Activated CD4-positive, alpha-beta memory T cell treated with anti-CD3 and anti-CD28 coated beads, Interleukin-2, amount 10 ng/mL, durations not matched to agents 7 days and 5 days (primary cell): ENCODE measurements at regions not wholly inside any gene's neighbourhood (a gene's known extent, or its start where the extent isn't known, plus 50 kb on each side); places are given as distances from the start of the nearest gene placed in this dataset.

ENCODE experiments used
- CTCF ChIA-PET: fragments of 350-600 bp; sonication (Branson Sonifier 250); formaldehyde crosslinking; loops from one replicate; lab custom pipeline; 2021; ENCODE audit warnings: antibody characterized with exemption, inconsistent platforms; lab: Charles Lee
- POLR2A ChIA-PET: fragments of 350-600 bp; sonication (Branson Sonifier 250); formaldehyde crosslinking; loops from one replicate; lab custom pipeline; 2021; ENCODE audit warnings: antibody characterized with exemption; lab: Charles Lee
- DNase-seq: peaks from one replicate; pipeline ENCODE4 v3.0.0-alpha.2; 2020
- H3K27ac Mint-ChIP-seq: one replicate; pipeline ENCODE4 v1.8.0; 2021; ENCODE audit warnings: mild to moderate bottlenecking, mixed read lengths
- H3K27me3 Mint-ChIP-seq: one replicate; pipeline ENCODE4 v1.8.0; 2021; ENCODE audit warnings: mixed read lengths
- H3K36me3 Mint-ChIP-seq: one replicate; pipeline ENCODE4 v1.8.0; 2021; ENCODE audit warnings: low read depth, mixed read lengths
- H3K4me1 Mint-ChIP-seq: one replicate; pipeline ENCODE4 v1.8.0; 2021; ENCODE audit warnings: mixed read lengths
- H3K4me3 Mint-ChIP-seq: one replicate; pipeline ENCODE4 v1.8.0; 2021; ENCODE audit warnings: mild to moderate bottlenecking, mixed read lengths
- H3K9me3 Mint-ChIP-seq: one replicate; pipeline ENCODE4 v1.8.0; 2021; ENCODE audit warnings: mixed read lengths

GRCh38 chr5:58025809-58026208 is 434.1 kb downstream of the PLK2 start:
- H3K27me3 Mint-ChIP-seq = no peaks in the 10 kb centered on the region

GRCh38 chr5:58024151-58024550 is 435.7 kb downstream of the PLK2 start:
- Mint-ChIP-seq H3K27ac (no peak overlapping the region), H3K9me3 (no peaks in the 10 kb centered on the region), H3K4me3 (no peak overlapping the region), H3K36me3 (no peaks in the 10 kb centered on the region), H3K27me3 (no peaks in the 10 kb centered on the region), H3K4me1 (no peaks in the 10 kb centered on the region)
- ChIA-PET CTCF (no interaction called here), POLR2A (no interaction called here)
- DNase-seq = no peak

More at GRCh38 chr5:58025809-58026208, 434.1 kb downstream of the PLK2 start:
- no peak overlapping the region for H3K4me3 Mint-ChIP-seq
- H3K36me3 Mint-ChIP-seq = no peaks in the 10 kb centered on the region
- DNase-seq = no peak
- ChIA-PET CTCF (no interaction called here), POLR2A (no interaction called here)
- no peak overlapping the region for H3K27ac Mint-ChIP-seq
- no peaks in the 10 kb centered on the region for H3K9me3 Mint-ChIP-seq
- no peaks in the 10 kb centered on the region for H3K4me1 Mint-ChIP-seq

DNA sequence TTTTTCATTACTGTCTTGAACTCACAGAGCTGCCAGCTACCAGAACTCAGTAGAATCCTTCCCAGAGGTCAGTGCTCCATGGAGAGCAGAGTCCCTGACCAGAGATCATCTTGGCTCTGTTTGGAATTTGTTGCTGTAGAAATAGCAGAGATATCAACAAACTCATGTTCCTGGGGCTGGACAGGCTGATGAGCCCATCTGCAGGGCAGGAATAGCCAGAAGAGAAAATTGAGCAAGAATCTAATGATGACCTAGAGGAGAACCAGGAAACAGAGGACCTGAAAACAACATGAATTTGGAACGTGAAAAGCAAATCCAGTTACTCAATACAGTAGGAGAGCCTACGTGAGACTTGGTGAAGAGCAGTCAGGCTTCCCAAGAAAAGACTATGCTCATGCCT is 437.8 kb downstream of the PLK2 start:
- H3K4me3 Mint-ChIP-seq = no peak overlapping the region
- no peaks in the 10 kb centered on the region for H3K4me1 Mint-ChIP-seq
- H3K9me3 Mint-ChIP-seq = no peaks in the 10 kb centered on the region
- no peaks in the 10 kb centered on the region for H3K27me3 Mint-ChIP-seq
- POLR2A ChIA-PET = no interaction called here
- no peak for DNase-seq
- H3K27ac Mint-ChIP-seq = no peak overlapping the region
- H3K36me3 Mint-ChIP-seq = no peaks in the 10 kb centered on the region
- CTCF ChIA-PET = no interaction called here

DNA sequence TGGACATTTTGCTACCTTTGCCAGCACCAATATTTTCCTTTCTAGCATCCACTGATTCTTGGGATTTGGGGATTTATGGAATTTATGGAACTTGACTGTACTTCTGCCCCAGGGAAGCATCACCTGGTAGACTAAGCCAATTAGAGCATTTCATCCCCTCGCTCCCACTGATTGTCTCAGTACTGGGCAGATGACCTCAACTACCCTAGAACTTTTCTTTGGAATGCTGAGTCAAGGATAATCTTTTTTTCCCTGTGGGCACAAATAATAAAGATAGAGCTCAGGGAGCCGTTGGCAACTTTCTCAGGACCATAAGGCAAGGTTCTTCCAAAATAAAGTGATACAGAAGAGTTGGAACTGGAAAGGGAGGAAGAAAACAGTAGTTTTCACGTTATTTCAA is 438.4 kb downstream of the PLK2 start:
- no peaks in the 10 kb centered on the region for H3K36me3 Mint-ChIP-seq

DNA sequence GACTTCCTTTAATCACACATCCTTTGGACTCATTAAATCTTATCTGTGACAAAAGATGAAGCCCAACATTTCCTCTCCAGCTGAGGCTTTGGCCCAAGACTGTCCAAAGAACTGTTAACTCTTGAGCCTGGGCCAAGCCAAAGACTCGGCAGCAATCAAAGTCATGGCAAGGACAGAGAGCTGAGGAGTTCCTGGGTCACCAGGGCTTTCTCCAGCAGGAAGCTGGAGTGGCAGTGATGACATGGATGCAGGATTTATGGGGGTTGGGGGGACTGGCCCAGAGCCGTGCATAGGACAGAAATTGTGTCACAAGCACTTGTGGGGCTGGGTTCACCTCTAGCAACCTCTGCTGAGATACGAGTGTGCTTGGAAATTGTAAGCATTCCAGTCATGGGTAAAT is 440.3 kb downstream of the PLK2 start:
- Mint-ChIP-seq H3K27ac (no peak overlapping the region), H3K9me3 (no peaks in the 10 kb centered on the region), H3K36me3 (no peaks in the 10 kb centered on the region), H3K4me1 (no peaks in the 10 kb centered on the region), H3K4me3 (no peak overlapping the region), H3K27me3 (no peaks in the 10 kb centered on the region)
- ChIA-PET POLR2A (no interaction called here), CTCF (no interaction called here)
- no peak for DNase-seq

More for the DNA sequence above, 438.4 kb downstream of the PLK2 start:
- POLR2A ChIA-PET = no interaction called here
- CTCF ChIA-PET = no interaction called here
- no peak overlapping the region for H3K27ac Mint-ChIP-seq
- H3K27me3 Mint-ChIP-seq = no peaks in the 10 kb centered on the region
- no peaks in the 10 kb centered on the region for H3K4me1 Mint-ChIP-seq
- H3K4me3 Mint-ChIP-seq = no peak overlapping the region
- no peaks in the 10 kb centered on the region for H3K9me3 Mint-ChIP-seq
- DNase-seq = no peak

DNA sequence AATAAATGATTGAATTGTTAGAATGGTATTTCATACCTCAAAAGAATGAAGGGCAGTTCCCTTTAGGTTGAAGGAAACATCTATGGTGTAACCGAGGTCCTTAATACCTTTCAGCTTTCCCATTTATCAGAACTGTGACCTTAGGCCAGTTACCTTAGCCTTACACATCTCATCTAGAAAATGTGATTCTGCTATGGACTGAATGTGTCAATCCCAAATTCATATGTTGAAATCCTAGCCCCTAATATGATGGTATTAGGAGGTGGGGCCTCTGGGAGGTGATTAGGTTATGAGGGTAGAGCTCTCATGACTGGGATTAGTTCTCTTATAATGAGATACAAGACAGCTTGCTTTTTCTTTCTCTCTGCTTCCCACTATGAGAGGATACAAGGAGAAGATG is 441.9 kb downstream of the PLK2 start:
- Mint-ChIP-seq H3K27ac (no peak overlapping the region), H3K4me3 (no peak overlapping the region), H3K4me1 (no peaks in the 10 kb centered on the region), H3K9me3 (no peaks in the 10 kb centered on the region), H3K27me3 (no peaks in the 10 kb centered on the region), H3K36me3 (no peaks in the 10 kb centered on the region)
- ChIA-PET POLR2A (no interaction called here), CTCF (no interaction called here)
- no peak for DNase-seq

DNA sequence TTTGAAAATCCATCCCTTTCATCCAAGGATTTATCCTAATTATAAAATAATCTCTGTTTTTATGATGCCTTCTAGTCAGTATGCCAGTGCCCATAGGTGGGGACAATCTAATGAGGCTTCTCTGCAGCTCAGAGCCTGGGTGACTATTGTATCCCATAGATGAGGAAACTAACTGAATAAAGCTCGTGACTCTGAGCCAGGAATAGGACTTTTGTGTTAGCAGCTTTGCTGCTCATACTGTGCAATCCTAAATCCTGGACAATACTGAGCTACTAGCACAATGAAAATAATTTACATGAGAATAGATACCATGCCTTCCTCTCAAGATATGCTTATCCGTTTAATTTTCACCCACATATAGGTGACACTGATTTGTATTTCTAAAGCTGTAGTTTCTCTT is 443.0 kb downstream of the PLK2 start:
- H3K9me3 Mint-ChIP-seq = no peaks in the 10 kb centered on the region
- H3K27me3 Mint-ChIP-seq = no peaks in the 10 kb centered on the region
- no peak overlapping the region for H3K4me3 Mint-ChIP-seq
- ChIA-PET POLR2A (no interaction called here), CTCF (no interaction called here)
- no peaks in the 10 kb centered on the region for H3K4me1 Mint-ChIP-seq
- no peaks in the 10 kb centered on the region for H3K36me3 Mint-ChIP-seq
- DNase-seq = no peak
- H3K27ac Mint-ChIP-seq = no peak overlapping the region

DNA sequence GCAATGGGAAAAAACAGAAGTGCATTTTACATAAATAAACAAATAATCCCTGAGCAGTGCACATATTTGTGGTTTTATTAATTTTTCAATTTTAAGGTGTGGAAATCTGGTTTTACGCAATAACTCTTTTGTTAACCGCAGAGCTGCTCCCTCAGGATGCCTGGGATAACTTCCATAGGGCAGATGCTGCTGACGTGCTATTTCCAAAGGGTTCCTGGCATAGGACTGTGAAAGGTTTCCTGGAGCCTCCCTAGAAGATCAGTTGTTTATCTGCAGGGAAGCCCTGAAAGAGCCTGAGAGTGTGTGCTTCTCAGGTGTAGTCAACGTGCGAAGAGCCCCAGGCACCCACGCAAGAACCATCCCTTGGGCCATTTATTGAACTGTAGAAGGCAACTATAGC is 443.5 kb downstream of the PLK2 start:
- ChIA-PET CTCF (no interaction called here), POLR2A (no interaction called here)
- H3K36me3 Mint-ChIP-seq = no peaks in the 10 kb centered on the region

GRCh38 chr5:58015175-58015574 is 444.7 kb downstream of the PLK2 start:
- no peak overlapping the region for H3K27ac Mint-ChIP-seq
- CTCF ChIA-PET = no interaction called here
- no peaks in the 10 kb centered on the region for H3K9me3 Mint-ChIP-seq

More for the DNA sequence above, 443.5 kb downstream of the PLK2 start:
- H3K4me1 Mint-ChIP-seq = no peaks in the 10 kb centered on the region
- no peak for DNase-seq
- no peak overlapping the region for H3K4me3 Mint-ChIP-seq
- H3K27me3 Mint-ChIP-seq = no peaks in the 10 kb centered on the region
- H3K27ac Mint-ChIP-seq = no peak overlapping the region
- H3K9me3 Mint-ChIP-seq = no peaks in the 10 kb centered on the region

GRCh38 chr5:58013542-58014258 is 446.2 kb downstream of the PLK2 start:
- Mint-ChIP-seq H3K4me1 (no peaks in the 10 kb centered on the region), H3K4me3 (no peak overlapping the region), H3K27me3 (no peaks in the 10 kb centered on the region), H3K27ac (no peak overlapping the region), H3K9me3 (no peaks in the 10 kb centered on the region), H3K36me3 (no peaks in the 10 kb centered on the region)
- DNase-seq = no peak
- CTCF ChIA-PET = no interaction called here
- POLR2A ChIA-PET = no interaction called here

More at GRCh38 chr5:58015175-58015574, 444.7 kb downstream of the PLK2 start:
- POLR2A ChIA-PET = no interaction called here
- Mint-ChIP-seq H3K4me3 (no peak overlapping the region), H3K27me3 (no peaks in the 10 kb centered on the region), H3K36me3 (no peaks in the 10 kb centered on the region), H3K4me1 (no peaks in the 10 kb centered on the region)
- DNase-seq = no peak

GRCh38 chr5:58012801-58013315 is 447.0 kb downstream of the PLK2 start:
- Mint-ChIP-seq H3K27ac (no peak overlapping the region), H3K9me3 (no peaks in the 10 kb centered on the region), H3K27me3 (no peaks in the 10 kb centered on the region), H3K4me1 (no peaks in the 10 kb centered on the region), H3K4me3 (no peak overlapping the region), H3K36me3 (no peaks in the 10 kb centered on the region)
- ChIA-PET POLR2A (no interaction called here), CTCF (no interaction called here)
- no peak for DNase-seq

DNA sequence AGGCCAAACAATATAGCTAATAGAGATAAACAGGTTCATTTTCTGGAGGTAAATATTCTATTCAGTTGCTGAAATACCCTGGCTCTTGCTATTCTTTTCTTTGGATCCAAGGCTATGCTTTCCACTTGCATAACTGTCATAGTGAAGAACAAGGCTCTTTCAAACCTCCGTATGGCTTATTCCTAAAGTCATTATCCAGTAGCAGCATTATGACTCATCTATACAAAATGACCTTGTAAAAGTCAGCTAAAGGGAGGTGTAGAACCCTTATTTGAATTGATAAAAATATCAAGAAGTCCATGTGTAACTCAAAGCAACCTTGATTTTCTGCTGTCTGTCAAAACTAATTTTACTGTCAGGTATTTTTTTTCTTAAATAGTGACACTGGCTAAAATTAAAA is 447.8 kb downstream of the PLK2 start:
- H3K9me3 Mint-ChIP-seq = no peaks in the 10 kb centered on the region
- no peak overlapping the region for H3K4me3 Mint-ChIP-seq
- no peaks in the 10 kb centered on the region for H3K27me3 Mint-ChIP-seq
- no peaks in the 10 kb centered on the region for H3K4me1 Mint-ChIP-seq
- DNase-seq = no peak
- H3K27ac Mint-ChIP-seq = no peak overlapping the region
- CTCF ChIA-PET = no interaction called here
- no peaks in the 10 kb centered on the region for H3K36me3 Mint-ChIP-seq
- POLR2A ChIA-PET = no interaction called here

DNA sequence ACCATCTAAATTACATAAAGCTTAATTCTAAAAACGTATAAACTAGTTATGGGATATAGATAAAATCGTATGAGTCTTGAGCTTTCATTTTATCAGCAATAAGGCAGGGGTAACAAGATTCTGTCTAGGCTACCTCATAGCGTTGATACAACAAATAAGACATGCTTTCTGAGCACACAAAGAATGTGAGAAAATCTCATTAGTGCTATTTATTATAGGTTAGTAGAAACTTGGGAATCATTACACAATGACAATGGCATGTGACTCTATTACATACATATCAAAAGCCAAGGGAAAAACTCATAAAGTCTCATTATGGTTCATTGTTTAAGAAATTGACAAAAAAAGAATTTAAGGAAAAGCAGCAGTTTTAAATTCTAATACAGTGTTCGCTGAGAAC is 448.6 kb downstream of the PLK2 start:
- no peak for DNase-seq
- Mint-ChIP-seq H3K27ac (no peak overlapping the region), H3K4me1 (no peaks in the 10 kb centered on the region), H3K36me3 (no peaks in the 10 kb centered on the region), H3K4me3 (no peak overlapping the region), H3K27me3 (no peaks in the 10 kb centered on the region), H3K9me3 (no peaks in the 10 kb centered on the region)
- CTCF ChIA-PET = no interaction called here
- POLR2A ChIA-PET = no interaction called here

- ChIA-PET POLR2A (no interaction called here), CTCF (no interaction called here)
- H3K36me3 Mint-ChIP-seq = no peaks in the 10 kb centered on the region
- DNase-seq = no peak
- H3K27ac Mint-ChIP-seq = no peak overlapping the region
- no peak overlapping the region for H3K4me3 Mint-ChIP-seq
- no peaks in the 10 kb centered on the region for H3K9me3 Mint-ChIP-seq
- no peaks in the 10 kb centered on the region for H3K27me3 Mint-ChIP-seq
- no peaks in the 10 kb centered on the region for H3K4me1 Mint-ChIP-seq
Observed at GRCh38 chr5:58009754-58010153, 450.1 kb downstream of the PLK2 start.
